ENCODE measurements at regions not wholly inside any gene's neighbourhood (a gene's known extent, or its start where the extent isn't known, plus 50 kb on each side); places are given as distances from the start of the nearest gene placed in this dataset.

DNA sequence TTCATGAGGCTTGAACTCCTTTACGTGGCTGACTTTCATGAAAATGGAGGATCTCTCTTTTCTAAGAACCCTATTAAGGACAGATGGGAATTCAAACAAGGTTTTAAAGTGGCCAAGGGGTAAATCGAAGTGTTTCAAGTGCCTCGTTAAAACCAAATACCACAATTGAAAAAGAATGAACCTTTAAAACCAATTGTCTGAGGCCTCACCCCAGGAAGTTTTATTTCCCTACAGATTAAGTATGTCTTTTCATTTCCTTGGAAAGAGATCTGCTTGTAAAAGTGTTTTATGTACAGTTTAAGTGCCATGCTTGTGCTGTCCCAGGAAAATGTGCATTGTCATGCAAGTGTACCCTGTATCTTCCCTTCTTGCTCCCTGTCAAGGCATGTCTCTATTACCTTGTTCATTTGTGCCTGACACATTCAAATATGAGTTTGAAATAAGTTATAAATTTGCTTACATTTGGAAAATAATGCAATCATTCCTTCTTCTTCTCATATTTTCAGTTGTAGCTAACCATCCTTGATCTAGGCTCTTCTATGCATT lies 138.7 kb downstream of the ZPLD1 start (continued):
- TF ChIP-seq, protein P1, sequence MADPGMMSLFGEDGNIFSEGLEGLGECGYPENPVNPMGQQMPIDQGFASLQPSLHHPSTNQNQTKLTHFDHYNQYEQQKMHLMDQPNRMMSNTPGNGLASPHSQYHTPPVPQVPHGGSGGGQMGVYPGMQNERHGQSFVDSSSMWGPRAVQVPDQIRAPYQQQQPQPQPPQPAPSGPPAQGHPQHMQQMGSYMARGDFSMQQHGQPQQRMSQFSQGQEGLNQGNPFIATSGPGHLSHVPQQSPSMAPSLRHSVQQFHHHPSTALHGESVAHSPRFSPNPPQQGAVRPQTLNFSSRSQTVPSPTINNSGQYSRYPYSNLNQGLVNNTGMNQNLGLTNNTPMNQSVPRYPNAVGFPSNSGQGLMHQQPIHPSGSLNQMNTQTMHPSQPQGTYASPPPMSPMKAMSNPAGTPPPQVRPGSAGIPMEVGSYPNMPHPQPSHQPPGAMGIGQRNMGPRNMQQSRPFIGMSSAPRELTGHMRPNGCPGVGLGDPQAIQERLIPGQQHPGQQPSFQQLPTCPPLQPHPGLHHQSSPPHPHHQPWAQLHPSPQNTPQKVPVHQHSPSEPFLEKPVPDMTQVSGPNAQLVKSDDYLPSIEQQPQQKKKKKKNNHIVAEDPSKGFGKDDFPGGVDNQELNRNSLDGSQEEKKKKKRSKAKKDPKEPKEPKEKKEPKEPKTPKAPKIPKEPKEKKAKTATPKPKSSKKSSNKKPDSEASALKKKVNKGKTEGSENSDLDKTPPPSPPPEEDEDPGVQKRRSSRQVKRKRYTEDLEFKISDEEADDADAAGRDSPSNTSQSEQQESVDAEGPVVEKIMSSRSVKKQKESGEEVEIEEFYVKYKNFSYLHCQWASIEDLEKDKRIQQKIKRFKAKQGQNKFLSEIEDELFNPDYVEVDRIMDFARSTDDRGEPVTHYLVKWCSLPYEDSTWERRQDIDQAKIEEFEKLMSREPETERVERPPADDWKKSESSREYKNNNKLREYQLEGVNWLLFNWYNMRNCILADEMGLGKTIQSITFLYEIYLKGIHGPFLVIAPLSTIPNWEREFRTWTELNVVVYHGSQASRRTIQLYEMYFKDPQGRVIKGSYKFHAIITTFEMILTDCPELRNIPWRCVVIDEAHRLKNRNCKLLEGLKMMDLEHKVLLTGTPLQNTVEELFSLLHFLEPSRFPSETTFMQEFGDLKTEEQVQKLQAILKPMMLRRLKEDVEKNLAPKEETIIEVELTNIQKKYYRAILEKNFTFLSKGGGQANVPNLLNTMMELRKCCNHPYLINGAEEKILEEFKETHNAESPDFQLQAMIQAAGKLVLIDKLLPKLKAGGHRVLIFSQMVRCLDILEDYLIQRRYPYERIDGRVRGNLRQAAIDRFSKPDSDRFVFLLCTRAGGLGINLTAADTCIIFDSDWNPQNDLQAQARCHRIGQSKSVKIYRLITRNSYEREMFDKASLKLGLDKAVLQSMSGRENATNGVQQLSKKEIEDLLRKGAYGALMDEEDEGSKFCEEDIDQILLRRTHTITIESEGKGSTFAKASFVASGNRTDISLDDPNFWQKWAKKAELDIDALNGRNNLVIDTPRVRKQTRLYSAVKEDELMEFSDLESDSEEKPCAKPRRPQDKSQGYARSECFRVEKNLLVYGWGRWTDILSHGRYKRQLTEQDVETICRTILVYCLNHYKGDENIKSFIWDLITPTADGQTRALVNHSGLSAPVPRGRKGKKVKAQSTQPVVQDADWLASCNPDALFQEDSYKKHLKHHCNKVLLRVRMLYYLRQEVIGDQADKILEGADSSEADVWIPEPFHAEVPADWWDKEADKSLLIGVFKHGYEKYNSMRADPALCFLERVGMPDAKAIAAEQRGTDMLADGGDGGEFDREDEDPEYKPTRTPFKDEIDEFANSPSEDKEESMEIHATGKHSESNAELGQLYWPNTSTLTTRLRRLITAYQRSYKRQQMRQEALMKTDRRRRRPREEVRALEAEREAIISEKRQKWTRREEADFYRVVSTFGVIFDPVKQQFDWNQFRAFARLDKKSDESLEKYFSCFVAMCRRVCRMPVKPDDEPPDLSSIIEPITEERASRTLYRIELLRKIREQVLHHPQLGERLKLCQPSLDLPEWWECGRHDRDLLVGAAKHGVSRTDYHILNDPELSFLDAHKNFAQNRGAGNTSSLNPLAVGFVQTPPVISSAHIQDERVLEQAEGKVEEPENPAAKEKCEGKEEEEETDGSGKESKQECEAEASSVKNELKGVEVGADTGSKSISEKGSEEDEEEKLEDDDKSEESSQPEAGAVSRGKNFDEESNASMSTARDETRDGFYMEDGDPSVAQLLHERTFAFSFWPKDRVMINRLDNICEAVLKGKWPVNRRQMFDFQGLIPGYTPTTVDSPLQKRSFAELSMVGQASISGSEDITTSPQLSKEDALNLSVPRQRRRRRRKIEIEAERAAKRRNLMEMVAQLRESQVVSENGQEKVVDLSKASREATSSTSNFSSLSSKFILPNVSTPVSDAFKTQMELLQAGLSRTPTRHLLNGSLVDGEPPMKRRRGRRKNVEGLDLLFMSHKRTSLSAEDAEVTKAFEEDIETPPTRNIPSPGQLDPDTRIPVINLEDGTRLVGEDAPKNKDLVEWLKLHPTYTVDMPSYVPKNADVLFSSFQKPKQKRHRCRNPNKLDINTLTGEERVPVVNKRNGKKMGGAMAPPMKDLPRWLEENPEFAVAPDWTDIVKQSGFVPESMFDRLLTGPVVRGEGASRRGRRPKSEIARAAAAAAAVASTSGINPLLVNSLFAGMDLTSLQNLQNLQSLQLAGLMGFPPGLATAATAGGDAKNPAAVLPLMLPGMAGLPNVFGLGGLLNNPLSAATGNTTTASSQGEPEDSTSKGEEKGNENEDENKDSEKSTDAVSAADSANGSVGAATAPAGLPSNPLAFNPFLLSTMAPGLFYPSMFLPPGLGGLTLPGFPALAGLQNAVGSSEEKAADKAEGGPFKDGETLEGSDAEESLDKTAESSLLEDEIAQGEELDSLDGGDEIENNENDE (IDR thresholded peaks at IDR 0.05; ENCODE audit: insufficient replicate concordance, low read length): no peak
- no peak for TF ChIP-seq SIX5 (IDR thresholded peaks at IDR 0.05; ENCODE audit: low read depth, low read length)
